ENCODE measurements at regions not wholly inside any gene's neighbourhood (a gene's known extent, or its start where the extent isn't known, plus 50 kb on each side); places are given as distances from the start of the nearest gene placed in this dataset.

GRCh38 chr3:178043084-178043483, 493.2 kb upstream of the KCNMB2 start:
- DNase-seq: no peak

GRCh38 chr3:178044320-178044719, 491.9 kb upstream of the KCNMB2 start:
- DNase-seq: no peak

DNA sequence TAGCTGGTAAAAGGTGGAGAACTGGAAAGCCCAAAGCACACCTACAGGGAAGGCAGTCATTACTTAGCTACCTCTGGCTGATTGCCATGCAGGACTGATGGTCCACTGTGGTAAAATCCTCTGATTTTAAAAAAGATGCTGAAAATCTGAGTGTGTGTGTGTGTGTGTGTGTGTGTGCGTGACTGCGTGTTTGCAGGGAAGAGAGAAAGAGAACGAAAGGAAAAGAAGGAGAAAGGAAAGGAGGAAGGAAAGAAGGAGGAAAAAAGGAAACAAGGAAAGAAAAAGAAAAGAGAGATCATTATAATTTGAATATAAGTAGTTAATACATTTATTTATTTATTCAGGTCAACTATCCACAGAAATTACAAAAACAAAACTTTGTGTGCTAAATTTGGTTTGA, 488.7 kb upstream of the KCNMB2 start:
- no peak for DNase-seq

DNA sequence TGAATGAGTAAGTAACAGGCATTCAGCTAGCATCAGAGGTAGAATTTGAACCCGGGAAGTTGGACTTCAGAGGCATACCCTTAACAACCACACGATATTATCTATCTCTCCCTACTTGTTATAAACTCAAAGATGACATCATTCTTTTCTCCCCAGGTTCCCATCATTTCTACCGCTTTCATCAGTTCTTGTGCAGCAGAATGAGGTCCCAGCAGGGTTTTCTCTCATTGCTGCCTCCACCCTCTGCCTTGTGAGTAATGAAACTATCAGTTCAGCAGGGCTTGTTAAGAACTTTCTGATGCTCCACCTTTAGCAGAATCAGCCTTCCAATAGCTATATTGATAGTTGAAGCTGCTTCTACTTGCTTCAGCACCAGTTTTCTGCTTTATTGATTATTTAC, 487.5 kb upstream of the KCNMB2 start:
- no peak for DNase-seq

- DNase-seq: no peak
Observed at GRCh38 chr3:178054471-178054870, 481.8 kb upstream of the KCNMB2 start.

DNA sequence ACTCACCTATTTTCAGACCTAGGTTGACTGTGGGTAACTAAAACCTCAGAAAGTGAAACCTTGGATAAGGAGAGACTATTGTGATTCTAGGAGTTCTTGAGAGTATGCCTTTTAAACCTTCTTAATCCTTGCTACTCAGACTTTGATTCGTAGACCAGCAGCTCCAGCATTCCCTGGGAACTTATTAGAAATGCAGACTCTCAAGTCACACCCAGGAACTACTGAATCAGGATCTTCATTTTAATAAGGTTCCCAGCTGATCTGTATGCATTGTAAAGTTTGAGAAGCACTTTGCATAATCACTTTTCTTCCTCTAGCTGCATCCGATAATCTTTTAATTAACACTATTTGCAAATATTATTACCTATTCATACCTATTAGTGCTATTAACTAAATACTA, 480.3 kb upstream of the KCNMB2 start:
- DNase-seq: no peak

DNA sequence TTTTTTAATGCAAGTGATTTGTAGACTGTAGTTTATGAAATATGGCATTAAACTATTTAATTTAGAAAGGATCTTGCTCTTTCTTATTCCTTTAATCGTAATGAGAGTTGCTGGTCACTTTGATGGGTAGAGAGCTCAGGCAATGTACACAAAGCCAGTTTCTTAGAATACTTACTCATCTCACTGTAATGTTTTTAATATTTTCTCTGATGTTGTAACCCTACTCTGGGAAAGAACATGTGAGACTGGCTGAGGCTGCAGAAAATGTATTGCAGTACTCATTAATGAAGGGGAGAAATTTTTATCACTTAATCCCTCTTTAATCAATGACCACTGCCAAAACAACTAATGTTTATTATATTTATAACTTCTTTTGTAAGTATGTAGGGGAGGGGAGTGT, 479.4 kb upstream of the KCNMB2 start:
- DNase-seq: no peak

DNA sequence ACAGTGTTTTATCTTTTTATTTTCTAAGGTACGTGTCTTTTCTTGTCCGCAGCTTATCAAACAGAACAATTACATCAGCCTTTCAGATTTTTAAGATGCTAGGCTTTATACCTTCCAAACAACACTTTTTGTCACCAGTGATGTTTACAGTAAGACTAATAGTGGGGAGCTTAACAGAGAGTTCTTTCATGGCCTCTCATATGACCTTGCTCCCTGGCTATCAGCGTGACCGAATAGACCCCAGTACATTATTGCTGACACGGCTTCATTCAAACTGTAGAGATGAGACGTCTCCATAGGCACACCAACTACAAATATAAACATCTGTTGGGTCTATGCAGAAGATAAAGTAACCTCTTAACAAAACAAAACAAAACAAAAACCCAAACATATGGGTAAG, 477.6 kb upstream of the KCNMB2 start:
- no peak for DNase-seq

DNA sequence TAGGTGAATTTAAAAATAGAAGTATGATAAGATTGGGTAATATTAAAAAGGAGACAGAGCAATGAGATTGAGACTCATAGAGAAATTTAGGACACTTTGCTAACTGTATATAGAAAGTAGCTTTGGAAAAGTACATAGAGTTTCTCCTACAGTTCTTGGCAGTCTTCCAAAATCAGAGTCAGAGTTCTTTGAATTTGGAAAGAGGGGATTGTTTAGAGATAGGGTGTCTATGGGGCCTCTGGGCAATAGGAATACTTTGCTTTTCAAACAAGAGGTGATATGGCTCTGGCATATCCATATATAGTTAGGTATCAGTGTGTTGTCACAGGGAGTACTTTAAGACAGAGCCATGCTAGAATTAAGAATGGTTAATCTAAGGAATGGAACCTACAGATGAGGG, 477.1 kb upstream of the KCNMB2 start:
- DNase-seq: no peak

- DNase-seq: no peak
Observed at GRCh38 chr3:178059836-178060235, 476.4 kb upstream of the KCNMB2 start.

DNA sequence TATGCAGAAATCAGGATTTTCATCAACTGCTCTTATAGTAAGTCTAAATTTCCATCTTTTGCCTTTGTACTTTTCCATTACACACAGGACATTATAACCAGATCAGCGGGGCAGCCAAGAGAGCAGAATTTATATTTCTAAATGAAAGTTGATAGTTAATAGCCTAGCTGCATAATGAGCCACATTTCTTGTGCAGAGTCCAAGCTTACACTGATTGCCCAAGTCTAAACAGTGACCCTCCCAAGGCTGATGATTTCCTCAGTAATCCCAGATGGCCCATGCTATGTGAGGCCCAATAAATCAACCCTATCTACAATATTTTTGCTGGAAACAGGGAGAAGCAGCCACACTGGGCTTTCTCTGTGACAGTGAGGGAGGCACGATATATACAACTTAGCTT, 475.8 kb upstream of the KCNMB2 start:
- no peak for DNase-seq

GRCh38 chr3:178062126-178062525, 474.1 kb upstream of the KCNMB2 start:
- DNase-seq: no peak

DNA sequence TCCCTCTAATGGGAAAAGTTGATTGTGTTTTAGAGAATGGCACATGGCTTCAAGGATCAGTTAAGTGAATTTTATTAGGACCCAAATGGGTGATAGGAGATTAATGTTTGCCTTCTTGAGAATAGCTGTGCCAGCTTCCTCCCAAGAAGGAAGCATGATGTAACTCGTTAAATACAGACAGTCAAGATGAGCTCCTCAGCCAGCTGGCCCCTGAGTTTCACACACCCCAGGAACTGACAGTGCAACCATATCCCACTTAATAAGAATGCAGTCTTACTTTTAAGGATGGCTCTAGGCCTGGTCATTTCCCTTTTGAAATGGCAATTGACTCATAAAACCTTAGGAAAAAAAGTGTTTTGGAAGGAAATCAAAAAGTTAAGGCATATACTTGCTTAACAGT, 472.8 kb upstream of the KCNMB2 start:
- no peak for DNase-seq

- DNase-seq: no peak
Observed at GRCh38 chr3:178067721-178068120, 468.5 kb upstream of the KCNMB2 start.

GRCh38 chr3:178072391-178073305, 463.6 kb upstream of the KCNMB2 start:
- no peak for DNase-seq

DNA sequence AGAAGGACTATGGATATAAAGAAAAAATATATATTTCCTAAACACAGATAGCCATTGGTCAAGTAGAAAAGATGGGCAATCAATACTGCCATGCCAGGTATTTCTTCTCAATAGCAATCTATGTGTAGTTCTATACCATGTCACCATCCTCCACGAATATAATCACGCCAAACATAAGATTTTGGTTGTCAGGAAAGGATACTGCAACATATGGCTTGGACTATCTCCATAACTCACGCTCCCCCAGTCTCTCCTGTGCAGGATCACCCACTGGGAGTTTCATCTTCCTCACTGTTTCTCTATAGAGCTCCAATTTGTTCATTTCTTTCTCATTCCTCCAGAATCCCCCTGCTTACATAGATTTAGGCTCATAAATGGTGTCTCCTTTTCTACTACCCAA, 462.9 kb upstream of the KCNMB2 start:
- no peak for DNase-seq

DNA sequence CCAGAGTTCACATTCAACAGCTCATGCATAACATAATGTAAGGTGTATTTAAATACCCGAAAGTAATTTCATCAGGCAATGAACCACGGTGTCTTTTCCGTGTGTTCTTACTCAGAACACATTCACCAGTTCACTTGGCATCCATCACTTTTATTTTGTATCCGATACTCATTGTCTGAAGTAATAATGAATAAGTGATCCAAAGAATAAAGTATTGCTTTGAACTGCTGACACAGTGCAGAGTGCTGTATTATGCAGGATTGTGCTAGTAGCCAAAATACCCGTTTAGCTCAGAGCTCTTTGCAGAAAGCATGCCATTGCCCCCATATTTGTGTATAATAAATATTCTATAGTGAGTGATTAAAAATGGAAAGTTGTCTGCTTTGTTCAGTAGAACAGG, 460.9 kb upstream of the KCNMB2 start:
- DNase-seq: no peak

- DNase-seq: no peak
Observed at GRCh38 chr3:178078953-178079352, 457.3 kb upstream of the KCNMB2 start.

DNA sequence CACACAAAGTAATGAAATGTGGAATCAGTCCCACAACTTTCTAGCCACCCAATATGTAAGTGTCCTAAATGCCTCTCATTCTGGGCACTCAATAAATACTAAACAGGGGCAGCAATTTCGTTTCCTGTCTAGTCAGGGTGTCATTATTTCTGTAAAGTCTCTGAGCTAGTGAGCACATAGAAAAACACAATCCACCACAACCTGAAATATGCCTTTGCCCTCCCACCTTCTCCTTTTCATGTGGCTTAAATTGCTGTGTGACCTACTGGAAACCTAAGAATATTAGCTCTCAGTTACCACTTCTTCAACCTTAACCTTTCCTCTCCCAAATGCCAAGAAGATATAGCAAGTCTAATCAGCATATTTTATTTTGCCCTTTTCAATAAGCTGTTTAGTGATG, 456.3 kb upstream of the KCNMB2 start:
- no peak for DNase-seq

GRCh38 chr3:178082326-178082906, 453.8 kb upstream of the KCNMB2 start:
- peak; percentile 18 for DNase-seq

DNA sequence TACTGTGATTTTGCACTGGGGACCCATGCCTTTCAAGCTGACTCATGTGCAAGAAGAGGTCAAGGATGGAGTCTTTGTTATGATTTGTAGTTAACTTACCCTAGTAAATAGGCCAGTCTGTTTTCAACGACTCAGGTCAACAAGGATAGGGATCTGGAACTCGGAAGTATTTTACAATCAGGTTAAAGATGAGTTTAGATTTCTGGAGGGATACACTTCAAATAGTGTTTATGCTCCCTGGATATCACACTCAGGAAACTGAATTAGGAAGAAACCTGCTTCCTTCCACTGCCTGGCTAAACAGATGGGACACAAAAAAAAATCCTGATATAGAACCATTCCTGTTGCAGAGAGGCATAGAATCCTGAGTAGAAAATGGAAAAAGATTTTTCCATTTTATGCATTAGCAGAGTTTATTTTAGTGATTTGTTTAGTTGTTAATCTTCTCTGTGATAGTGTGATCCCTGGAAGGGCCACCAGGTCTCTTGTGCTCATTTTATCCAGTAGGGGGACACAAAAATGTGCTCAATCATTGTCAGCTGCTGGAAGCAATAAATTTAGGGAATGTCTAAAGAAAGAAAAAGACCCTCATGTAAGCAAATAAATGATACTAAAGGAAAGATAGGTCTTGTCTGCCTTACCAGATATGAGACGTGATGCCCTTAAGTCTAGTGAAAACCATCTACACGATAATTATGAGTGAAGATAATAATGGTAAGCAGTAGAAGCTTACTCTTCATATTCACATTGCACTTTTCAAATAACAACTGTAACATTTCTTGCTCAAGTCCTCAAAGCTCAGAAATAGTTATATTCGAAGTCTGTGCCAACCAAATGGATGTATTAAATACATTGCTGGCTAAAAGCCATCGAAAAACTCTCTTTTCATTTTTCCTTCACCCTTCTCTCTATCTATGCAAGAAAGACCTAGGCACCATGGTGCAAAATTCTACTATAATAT, 452.1 kb upstream of the KCNMB2 start:
- peak; percentile 80 for DNase-seq

GRCh38 chr3:178084938-178085816, 451.1 kb upstream of the KCNMB2 start:
- peak; percentile 96 for DNase-seq

GRCh38 chr3:178085817-178086123, 450.5 kb upstream of the KCNMB2 start:
- no peak for DNase-seq

Data from DMS53 (cell line).